ENCODE measurements at regions not wholly inside any gene's neighbourhood (a gene's known extent, or its start where the extent isn't known, plus 50 kb on each side); places are given as distances from the start of the nearest gene placed in this dataset.

DNA sequence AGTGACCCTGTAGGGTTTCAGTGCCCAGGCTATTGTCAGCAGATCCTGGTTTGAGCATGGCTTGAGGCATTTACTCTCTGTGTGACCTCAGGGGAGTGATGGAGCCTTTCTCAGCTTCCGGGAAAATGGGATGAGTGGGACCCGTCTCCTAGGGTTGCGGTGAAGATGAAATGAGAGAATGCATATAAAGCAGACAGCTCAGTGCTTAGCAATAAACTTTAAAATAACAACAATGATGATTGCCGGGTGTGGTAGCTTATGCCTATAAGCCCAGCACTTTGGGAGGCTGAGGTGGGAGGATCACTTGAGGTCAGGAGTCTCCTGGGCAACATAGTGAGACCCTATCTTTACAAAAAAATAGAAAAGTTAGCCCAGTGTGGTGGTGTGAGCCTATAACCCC is 106.0 kb upstream of the MTHFD1L start:
- TF ChIP-seq CTCF (conservative IDR thresholded peaks at IDR 0.05; ENCODE audit: low read length), result no peak
- TF ChIP-seq EZH2phosphoT487 (IDR thresholded peaks at IDR 0.05; ENCODE audit: borderline replicate concordance), result no peak

Measured in Loucy (cell line).